ENCODE measurements at regions not wholly inside any gene's neighbourhood (a gene's known extent, or its start where the extent isn't known, plus 50 kb on each side); places are given as distances from the start of the nearest gene placed in this dataset.

GRCh38 chr13:61685682-61686012 lies 270.0 kb upstream of the PCDH20 start:
- Mint-ChIP-seq H3K9me3 (peaks cover 5% of the 10 kb centered on the region), H3K36me3 (ENCODE audit: low read depth) (no peaks in the 10 kb centered on the region), H3K27ac (no peak overlapping the region), H3K27me3 (ENCODE audit: low read depth, poor library complexity) (peaks cover 6% of the 10 kb centered on the region), H3K4me3 (no peak overlapping the region), H3K4me1 (no peaks in the 10 kb centered on the region)
- DNase-seq, result peak; percentile 16
- TF ChIP-seq CTCF (IDR thresholded peaks at IDR 0.05), result peak; percentile 26

- H3K4me1 Mint-ChIP-seq, result no peaks in the 10 kb centered on the region
- peaks cover 6% of the 10 kb centered on the region for H3K27me3 Mint-ChIP-seq (ENCODE audit: low read depth, poor library complexity)
- H3K4me3 Mint-ChIP-seq, result no peak overlapping the region
- no peak overlapping the region for H3K27ac Mint-ChIP-seq
- H3K9me3 Mint-ChIP-seq, result peaks cover 5% of the 10 kb centered on the region
- no peak for DNase-seq
- no peaks in the 10 kb centered on the region for H3K36me3 Mint-ChIP-seq (ENCODE audit: low read depth)
- no peak for TF ChIP-seq CTCF (IDR thresholded peaks at IDR 0.05)
Measured at GRCh38 chr13:61684976-61685681, 269.5 kb upstream of the PCDH20 start.

GRCh38 chr13:61672756-61673155 lies 257.1 kb upstream of the PCDH20 start:
- Mint-ChIP-seq H3K27ac (no peak overlapping the region), H3K4me3 (no peak overlapping the region), H3K9me3 (no peaks in the 10 kb centered on the region), H3K4me1 (no peaks in the 10 kb centered on the region), H3K36me3 (ENCODE audit: low read depth) (no peaks in the 10 kb centered on the region), H3K27me3 (ENCODE audit: low read depth, poor library complexity) (no peaks in the 10 kb centered on the region)
- DNase-seq, result no peak
- TF ChIP-seq CTCF (IDR thresholded peaks at IDR 0.05), result no peak

- DNase-seq, result no peak
- H3K9me3 Mint-ChIP-seq, result no peaks in the 10 kb centered on the region
- H3K27ac Mint-ChIP-seq, result no peak overlapping the region
- H3K4me1 Mint-ChIP-seq, result peaks cover 13% of the 10 kb centered on the region
- no peak overlapping the region for H3K4me3 Mint-ChIP-seq
- TF ChIP-seq CTCF (IDR thresholded peaks at IDR 0.05), result no peak
- H3K36me3 Mint-ChIP-seq (ENCODE audit: low read depth), result no peaks in the 10 kb centered on the region
- H3K27me3 Mint-ChIP-seq (ENCODE audit: low read depth, poor library complexity), result no peaks in the 10 kb centered on the region
Measured at GRCh38 chr13:61670384-61671161, 254.9 kb upstream of the PCDH20 start.

GRCh38 chr13:61664801-61665705 lies 249.4 kb upstream of the PCDH20 start:
- DNase-seq, result no peak
- Mint-ChIP-seq H3K4me3 (no peak overlapping the region), H3K27me3 (ENCODE audit: low read depth, poor library complexity) (no peaks in the 10 kb centered on the region), H3K27ac (no peak overlapping the region), H3K4me1 (peaks cover 27% of the 10 kb centered on the region), H3K9me3 (no peaks in the 10 kb centered on the region), H3K36me3 (ENCODE audit: low read depth) (no peaks in the 10 kb centered on the region)
- no peak for TF ChIP-seq CTCF (IDR thresholded peaks at IDR 0.05)
